ENCODE measurements at regions not wholly inside any gene's neighbourhood (a gene's known extent, or its start where the extent isn't known, plus 50 kb on each side); places are given as distances from the start of the nearest gene placed in this dataset.

DNA sequence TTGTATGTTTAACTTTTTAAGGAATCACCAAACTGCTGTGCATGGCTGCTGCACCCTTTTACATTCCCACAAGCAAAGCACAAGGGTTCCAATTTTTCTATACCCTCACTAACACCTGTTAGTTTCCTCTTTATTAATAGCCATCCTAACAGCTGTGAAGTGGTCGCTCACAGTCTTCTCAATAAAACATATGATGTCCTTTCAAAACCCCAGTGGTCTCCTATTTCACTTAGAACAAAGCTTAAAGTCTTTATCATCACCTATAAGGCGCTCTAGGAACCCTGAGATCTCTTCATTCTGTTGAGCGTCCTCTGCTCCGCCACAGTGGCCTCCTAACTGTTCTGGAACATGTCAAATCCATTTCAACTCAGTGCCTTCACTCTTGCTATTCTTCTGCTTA lies 400.5 kb downstream of the KLF12 start:
- TF ChIP-seq CTCF (IDR thresholded peaks at IDR 0.05; ENCODE audit: low read length) (no peak), EZH2 (IDR thresholded peaks at IDR 0.05; ENCODE audit: borderline replicate concordance, low read length) (no peak)
